B cell (primary cell): ENCODE measurements at regions not wholly inside any gene's neighbourhood (a gene's known extent, or its start where the extent isn't known, plus 50 kb on each side); places are given as distances from the start of the nearest gene placed in this dataset.

ENCODE experiments used
- ATAC-seq: fragments of 200-7000 bp; cut with Tn5 transposase; one replicate; pipeline ENCODE4 v1.10.0; 2021; ENCODE audit warnings: low read depth, mild to moderate bottlenecking, moderate number of reproducible peaks, moderate library complexity
- CTCF ChIA-PET: fragments of 350-600 bp; sonication (Branson Sonifier 250); formaldehyde crosslinking; loops from one replicate; lab custom pipeline; 2021; ENCODE audit warnings: antibody characterized with exemption, inconsistent platforms; lab: Charles Lee
- POLR2A ChIA-PET: fragments of 350-600 bp; sonication (Branson Sonifier 250); formaldehyde crosslinking; loops from one replicate; lab custom pipeline; 2021; ENCODE audit warnings: antibody characterized with exemption; lab: Charles Lee
- DNase-seq: peaks from one replicate; pipeline ENCODE4 v3.0.0; 2013
- H2AFZ ChIP-seq: 2 replicates; pipeline ENCODE4 v1.6.1; 2012; ENCODE audit warnings: mild to moderate bottlenecking, low read depth, low read length; ENCODE audit not compliant: insufficient read depth, poor library complexity, severe bottlenecking
- H3K27ac ChIP-seq, 2 donors: 1 replicate in 1 of 2; 2 replicates in 1 of 2; pipeline ENCODE4 v1.5.1; 2012 to 2013; ENCODE audit warnings: low read length in 2 of 2, mild to moderate bottlenecking in 2 of 2, moderate library complexity in 1 of 2
- H3K27me3 ChIP-seq, 4 experiments: fragments of 200-600 bp in 1 of 4; sonication (generic) in 1 of 4; replicated peaks in 1 of 4; 1 replicate in 2 of 4; 2 replicates in 2 of 4; pipeline versions ENCODE4 v1.6.1 to v1.7.0; 2013 to 2016; ENCODE audit warnings: low read length in 3 of 4, mild to moderate bottlenecking in 2 of 4, mixed read lengths in 1 of 4, moderate library complexity in 1 of 4; ENCODE audit not compliant: insufficient read depth in 4 of 4, control insufficient read depth in 3 of 4; ENCODE audit errors: control extremely low read depth in 1 of 4
- H3K36me3 ChIP-seq, 2 experiments: replicated peaks in 1 of 2; 1 replicate in 1 of 2; 2 replicates in 1 of 2; pipeline versions ENCODE4 v1.6.1 to v1.7.1; 2013; ENCODE audit warnings: low read length in 1 of 2; ENCODE audit not compliant: insufficient read depth in 2 of 2, control insufficient read depth in 1 of 2; ENCODE audit errors: control extremely low read depth in 1 of 2, extremely low read depth in 1 of 2
- H3K4me1 ChIP-seq, 2 donors: fragments of 200-600 bp in 1 of 2; sonication (generic) in 1 of 2; 1 replicate in 1 of 2; 2 replicates in 1 of 2; pipeline versions ENCODE4 v1.5.1 to v1.6.1; 2013 to 2017; ENCODE audit warnings: low read length in 2 of 2; ENCODE audit not compliant: control insufficient read depth in 2 of 2, insufficient read depth in 2 of 2
- H3K4me2 ChIP-seq: replicated peaks from 2 replicates; pipeline ENCODE3; 2012; ENCODE audit warnings: mild to moderate bottlenecking, low read depth, low read length; ENCODE audit not compliant: poor library complexity, severe bottlenecking
- H3K4me3 ChIP-seq, 5 experiments: fragments of 200-600 bp in 1 of 5; sonication (generic) in 1 of 5; 1 replicate in 3 of 5; 2 replicates in 2 of 5; pipeline versions ENCODE4 v1.5.1 to v1.7.0; 2011 to 2016; ENCODE audit warnings: low read length in 4 of 5, mild to moderate bottlenecking in 4 of 5, low read depth in 2 of 5, control low read depth in 1 of 5, moderate library complexity in 1 of 5; ENCODE audit not compliant: insufficient read depth in 1 of 5; ENCODE audit errors: control extremely low read depth in 1 of 5, extremely low read depth in 1 of 5
- H3K79me2 ChIP-seq: fragments of 200-600 bp; sonication (generic); one replicate; pipeline ENCODE4 v1.6.0; 2016; ENCODE audit warnings: low read length; ENCODE audit not compliant: control insufficient read depth, insufficient read depth
- H3K9ac ChIP-seq: fragments of 200-600 bp; sonication (generic); 2 replicates; pipeline ENCODE4 v1.6.1; 2017; ENCODE audit warnings: mild to moderate bottlenecking, low read length, moderate library complexity
- H3K9me3 ChIP-seq, 3 donors: one replicate each; pipeline versions ENCODE4 v1.6.1 to v1.7.1; 2013; ENCODE audit warnings: low read length in 2 of 3; ENCODE audit not compliant: control insufficient read depth in 2 of 3, insufficient read depth in 1 of 3; ENCODE audit errors: control extremely low read depth in 1 of 3
- H4K20me1 ChIP-seq: 2 replicates; pipeline ENCODE4 v1.6.0; 2012; ENCODE audit warnings: mild to moderate bottlenecking, low read length; ENCODE audit not compliant: insufficient read depth, control insufficient read depth, poor library complexity, severe bottlenecking
- H3K27ac Mint-ChIP-seq: one replicate; pipeline ENCODE4 v1.8.0; 2021; ENCODE audit warnings: mixed read lengths
- H3K27me3 Mint-ChIP-seq: one replicate; pipeline ENCODE4 v1.8.0; 2021; ENCODE audit warnings: mixed read lengths
- H3K4me1 Mint-ChIP-seq: one replicate; pipeline ENCODE4 v1.8.0; 2021; ENCODE audit warnings: mixed read lengths
- H3K4me3 Mint-ChIP-seq: one replicate; pipeline ENCODE4 v1.8.0; 2021; ENCODE audit warnings: mixed read lengths
- H3K9me3 Mint-ChIP-seq: one replicate; pipeline ENCODE4 v1.8.0; 2022; ENCODE audit warnings: mixed read lengths; ENCODE audit not compliant: insufficient read depth
- CTCF ChIP-seq: fragments of 200-600 bp; IDR thresholded peaks from one replicate; pipeline ENCODE4 v1.8.0; 2022; ENCODE audit warnings: antibody characterized with exemption, mild to moderate bottlenecking
- EZH2 ChIP-seq: IDR thresholded peaks from 2 replicates; pipeline ENCODE4 v1.6.1; 2012; ENCODE audit warnings: borderline replicate concordance, low read depth, mild to moderate bottlenecking, moderate library complexity, low read length; ENCODE audit not compliant: insufficient read depth, poor library complexity, severe bottlenecking
- WGBS: methylation state at CpG from one replicate; pipeline ENCODE4 v1.1.5; 2013; ENCODE audit warnings: missing lambda C conversion rate; ENCODE audit not compliant: insufficient coverage; 5-methylcytosine and 5-hydroxymethylcytosine counted together
- intact Hi-C: fragments of 100-400 bp; cut with micrococcal nuclease; formaldehyde crosslinking; loops from one replicate; pipeline ENCODE4 v1.10.0; 2022

GRCh38 chr2:220275454-220275853 is 648.0 kb downstream of the SLC4A3 start:
- DNase-seq (no peak), ATAC-seq (no peak)
- no peaks in the 10 kb centered on the region for H3K36me3 ChIP-seq
- no peak overlapping the region for H3K9ac ChIP-seq
- no peaks in the 10 kb centered on the region for H3K4me1 ChIP-seq
- H4K20me1 ChIP-seq, result no peaks in the 10 kb centered on the region
- Mint-ChIP-seq H3K4me3 (no peak overlapping the region), H3K4me1 (no peaks in the 10 kb centered on the region), H3K9me3 (peaks cover 2% of the 10 kb centered on the region), H3K27me3 (no peaks in the 10 kb centered on the region), H3K27ac (no peak overlapping the region)
- ChIA-PET POLR2A (no interaction called here), CTCF (no interaction called here)
- no peak overlapping the region for H3K27ac ChIP-seq
- TF ChIP-seq CTCF (no peak), EZH2 (no peak)
- H3K9me3 ChIP-seq, result peaks cover 0 to 3% (median 0%) of the 10 kb centered on the region in 3 donors
- intact Hi-C loops, result no loop called here
- no peaks in the 10 kb centered on the region for H3K79me2 ChIP-seq
- no peak overlapping the region for H2AFZ ChIP-seq
- H3K27me3 ChIP-seq, result no peaks in the 10 kb centered on the region
- no CpG with 5 or more reads among the region's 3 CpGs for WGBS
- no peak overlapping the region for H3K4me2 ChIP-seq
- H3K4me3 ChIP-seq, result no peak overlapping the region

GRCh38 chr2:220276741-220277444 is 649.5 kb downstream of the SLC4A3 start:
- peaks cover 2% of the 10 kb centered on the region for H3K9me3 Mint-ChIP-seq
- no CpG with 5 or more reads among the region's 2 CpGs for WGBS
- Histone ChIP-seq H3K79me2 (no peaks in the 10 kb centered on the region), H4K20me1 (no peaks in the 10 kb centered on the region), H3K27me3 (no peaks in the 10 kb centered on the region), H3K27ac (no peak overlapping the region), H3K4me3 (no peak overlapping the region), H2AFZ (no peak overlapping the region), H3K9ac (no peak overlapping the region), H3K36me3 (no peaks in the 10 kb centered on the region), H3K4me1 (no peaks in the 10 kb centered on the region), H3K9me3 (peaks cover 0 to 3% (median 0%) of the 10 kb centered on the region in 3 donors), H3K4me2 (no peak overlapping the region)
- intact Hi-C loops, result no loop called here
- POLR2A ChIA-PET, result no interaction called here
- ATAC-seq, result no peak
- H3K4me1 Mint-ChIP-seq, result no peaks in the 10 kb centered on the region
- H3K27me3 Mint-ChIP-seq, result no peaks in the 10 kb centered on the region
- no peak overlapping the region for H3K4me3 Mint-ChIP-seq
- CTCF ChIA-PET, result no interaction called here
- TF ChIP-seq EZH2 (no peak), CTCF (no peak)
- DNase-seq, result no peak
- no peak overlapping the region for H3K27ac Mint-ChIP-seq
